Thyroid gland (tissue), 4 donors: ENCODE measurements at regions not wholly inside any gene's neighbourhood (a gene's known extent, or its start where the extent isn't known, plus 50 kb on each side); places are given as distances from the start of the nearest gene placed in this dataset.

Source experiments
- POLR2A ChIP-seq, 2 donors: fragments of 450-650 bp; IDR thresholded peaks; one replicate each; pipeline ENCODE4 v1.6.1; 2017; ENCODE audit warnings: antibody characterized with exemption in 2 of 2, mild to moderate bottlenecking in 2 of 2, moderate library complexity in 1 of 2
- TF ChIP-seq, protein P1 (sequence below), 6 experiments: fragments of 200-600 bp in 3 of 6; fragments of 450-650 bp in 3 of 6; sonication (generic) in 3 of 6; IDR thresholded peaks; one replicate each; pipeline ENCODE4 v1.5.1; 2016 to 2019; ENCODE audit warnings: antibody characterized with exemption in 6 of 6, mild to moderate bottlenecking in 2 of 6, inconsistent platforms in 1 of 6, moderate library complexity in 1 of 6

DNA sequence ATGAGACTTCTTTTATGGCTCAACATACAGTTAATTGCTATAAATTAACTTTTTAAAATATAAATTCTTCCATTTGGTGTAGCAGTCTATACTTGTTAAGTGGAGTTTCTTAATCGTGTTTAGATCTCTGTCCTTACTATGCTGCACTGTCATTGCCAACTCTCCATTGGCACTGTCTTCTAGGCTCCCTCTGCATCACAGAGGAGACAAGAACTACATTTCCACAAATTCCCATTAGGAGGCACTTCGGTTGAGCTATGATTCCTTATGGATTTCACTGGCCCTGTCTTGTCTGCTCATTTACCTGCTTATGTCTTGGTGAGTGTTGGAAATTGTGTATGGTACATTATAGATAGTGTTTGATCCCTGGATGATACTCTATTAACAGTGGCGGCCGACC, 630.9 kb upstream of the ATXN7L3B start:
- TF ChIP-seq, protein P1, sequence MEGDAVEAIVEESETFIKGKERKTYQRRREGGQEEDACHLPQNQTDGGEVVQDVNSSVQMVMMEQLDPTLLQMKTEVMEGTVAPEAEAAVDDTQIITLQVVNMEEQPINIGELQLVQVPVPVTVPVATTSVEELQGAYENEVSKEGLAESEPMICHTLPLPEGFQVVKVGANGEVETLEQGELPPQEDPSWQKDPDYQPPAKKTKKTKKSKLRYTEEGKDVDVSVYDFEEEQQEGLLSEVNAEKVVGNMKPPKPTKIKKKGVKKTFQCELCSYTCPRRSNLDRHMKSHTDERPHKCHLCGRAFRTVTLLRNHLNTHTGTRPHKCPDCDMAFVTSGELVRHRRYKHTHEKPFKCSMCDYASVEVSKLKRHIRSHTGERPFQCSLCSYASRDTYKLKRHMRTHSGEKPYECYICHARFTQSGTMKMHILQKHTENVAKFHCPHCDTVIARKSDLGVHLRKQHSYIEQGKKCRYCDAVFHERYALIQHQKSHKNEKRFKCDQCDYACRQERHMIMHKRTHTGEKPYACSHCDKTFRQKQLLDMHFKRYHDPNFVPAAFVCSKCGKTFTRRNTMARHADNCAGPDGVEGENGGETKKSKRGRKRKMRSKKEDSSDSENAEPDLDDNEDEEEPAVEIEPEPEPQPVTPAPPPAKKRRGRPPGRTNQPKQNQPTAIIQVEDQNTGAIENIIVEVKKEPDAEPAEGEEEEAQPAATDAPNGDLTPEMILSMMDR (IDR thresholded peaks at IDR 0.05): no peak
- no peak for TF ChIP-seq POLR2A (IDR thresholded peaks at IDR 0.05)
